Thymus (tissue), 11 donors: ENCODE measurements at regions not wholly inside any gene's neighbourhood (a gene's known extent, or its start where the extent isn't known, plus 50 kb on each side); places are given as distances from the start of the nearest gene placed in this dataset.
"Not testable (repeated sequence)": the region's sequence is repeated elsewhere in the genome, so short reads cannot be mapped to it uniquely, and the experiment has no call there.

Experiments
- DNase-seq, 9 donors: peaks; one replicate each; pipeline ENCODE4 v3.0.0-alpha.2; 2013; ENCODE audit warnings: low spot score in 9 of 9, low read depth in 6 of 9, missing footprints in 1 of 9
- H3K27ac ChIP-seq, 2 donors: one replicate each; pipeline ENCODE4 v1.5.1; 2013; ENCODE audit warnings: control low read depth in 1 of 2, low read depth in 1 of 2, low read length in 1 of 2, mild to moderate bottlenecking in 1 of 2, moderate library complexity in 1 of 2
- H3K27me3 ChIP-seq, 2 donors: one replicate each; pipeline ENCODE4 v1.5.1; 2013; ENCODE audit warnings: low read length in 1 of 2; ENCODE audit not compliant: control insufficient read depth in 2 of 2, insufficient read depth in 1 of 2
- H3K36me3 ChIP-seq, 2 donors: one replicate each; pipeline ENCODE4 v1.5.1; 2013; ENCODE audit warnings: low read length in 1 of 2, mild to moderate bottlenecking in 1 of 2, moderate library complexity in 1 of 2; ENCODE audit not compliant: control insufficient read depth in 2 of 2, insufficient read depth in 2 of 2
- H3K4me1 ChIP-seq, 2 donors: one replicate each; pipeline ENCODE4 v1.5.1; 2013; ENCODE audit warnings: low read length in 2 of 2; ENCODE audit not compliant: control insufficient read depth in 2 of 2, insufficient read depth in 2 of 2
- H3K4me3 ChIP-seq, 2 donors: one replicate each; pipeline ENCODE4 v1.5.1; 2013; ENCODE audit warnings: low read length in 2 of 2, control low read depth in 1 of 2, mild to moderate bottlenecking in 1 of 2
- H3K9me3 ChIP-seq, 2 donors: one replicate each; pipeline ENCODE4 v1.5.1; 2013; ENCODE audit warnings: low read length in 1 of 2, mild to moderate bottlenecking in 1 of 2; ENCODE audit not compliant: control insufficient read depth in 2 of 2, insufficient read depth in 1 of 2
- WGBS: extraction: QIAGEN DNeasy Blood & Tissue Kit; methylation state at CpG from one replicate; pipeline ENCODE4 v1.1.7; 2013; 5-methylcytosine and 5-hydroxymethylcytosine counted together
- donor health status: healthy.

DNA sequence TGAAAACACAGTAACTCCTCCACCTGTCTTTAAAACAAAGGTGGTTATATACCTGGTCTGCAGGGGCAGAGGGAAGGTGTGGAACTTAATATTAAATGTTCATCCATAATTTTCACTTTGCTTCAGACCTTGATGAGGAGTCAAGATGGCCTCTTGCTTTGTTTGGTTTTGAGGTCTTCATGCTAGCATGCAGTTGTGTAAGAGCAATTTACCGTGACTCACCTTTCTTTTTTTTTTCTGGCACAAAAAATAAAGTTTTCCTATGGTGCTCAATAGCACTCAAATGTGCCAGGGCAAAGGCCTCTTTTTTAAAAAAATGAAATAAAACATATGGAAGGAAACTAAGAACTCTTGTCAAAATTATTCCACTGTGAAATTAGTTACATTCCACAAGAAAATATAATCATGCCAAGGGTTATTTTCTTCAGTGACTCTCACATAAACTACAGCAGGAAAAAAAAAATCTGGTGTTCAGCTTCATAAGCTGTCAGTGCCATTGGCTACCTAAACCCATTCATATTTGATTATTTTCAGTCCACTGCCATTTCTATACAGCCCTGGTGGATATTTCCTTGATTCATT, 128.2 kb downstream of the SLC7A11 start:
- 96% methylated on average over 1 of the region's 1 CpG for WGBS
- DNase-seq, result no peak

DNA sequence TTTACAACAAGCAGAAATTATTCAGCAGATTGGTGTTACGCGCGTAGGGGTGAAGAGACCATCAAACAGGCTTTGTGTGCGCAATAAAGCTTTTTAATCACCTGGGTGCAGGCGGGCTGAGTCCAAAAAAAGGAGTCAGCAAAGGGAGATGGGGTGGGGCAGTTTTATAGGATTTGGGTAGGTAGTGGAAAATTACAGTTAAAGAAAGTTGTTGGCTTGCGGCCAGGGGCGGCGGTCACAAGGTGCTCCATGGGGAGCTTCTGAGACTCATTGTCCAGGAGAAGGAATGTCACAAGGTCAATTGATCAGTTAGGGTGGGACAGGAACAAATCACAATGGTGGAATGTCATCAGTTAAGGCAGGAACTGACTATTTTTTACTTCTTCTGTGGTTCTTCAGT, 129.3 kb downstream of the SLC7A11 start:
- not testable (repeated sequence) for H3K36me3 ChIP-seq, H3K4me1 ChIP-seq, H3K4me3 ChIP-seq, H3K27ac ChIP-seq, H3K9me3 ChIP-seq, DNase-seq, H3K27me3 ChIP-seq
- WGBS, result 98% methylated on average over 8 of the region's 8 CpGs

More for the DNA sequence above, 128.2 kb downstream of the SLC7A11 start:
- Histone ChIP-seq H3K36me3 (no peaks in the 10 kb centered on the region), H3K4me3 (no peak overlapping the region), H3K27me3 (no peaks in the 10 kb centered on the region), H3K9me3 (no peaks in the 10 kb centered on the region), H3K27ac (no peak overlapping the region), H3K4me1 (no peaks in the 10 kb centered on the region)

DNA sequence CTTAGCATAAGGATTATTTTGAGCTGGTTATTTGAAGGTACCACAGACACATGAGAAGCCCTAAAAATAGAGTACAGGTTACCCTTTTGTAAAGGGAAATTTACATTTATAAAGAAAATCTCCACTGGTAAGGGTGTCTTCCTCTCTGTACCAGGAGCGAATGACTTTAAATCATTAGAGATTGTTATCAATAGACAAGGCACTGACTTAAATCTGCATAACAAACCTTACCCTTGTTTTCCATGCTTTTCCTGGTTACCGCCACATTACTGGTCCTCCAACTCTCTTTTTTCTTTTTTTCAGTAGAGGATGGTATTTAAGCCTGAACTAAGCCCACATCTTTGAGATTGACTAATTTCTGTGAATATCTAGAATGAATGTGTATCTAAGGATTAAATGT, 129.8 kb downstream of the SLC7A11 start:
- no peaks in the 10 kb centered on the region for H3K27me3 ChIP-seq
- no peak overlapping the region for H3K4me3 ChIP-seq
- no peak overlapping the region for H3K27ac ChIP-seq

DNA sequence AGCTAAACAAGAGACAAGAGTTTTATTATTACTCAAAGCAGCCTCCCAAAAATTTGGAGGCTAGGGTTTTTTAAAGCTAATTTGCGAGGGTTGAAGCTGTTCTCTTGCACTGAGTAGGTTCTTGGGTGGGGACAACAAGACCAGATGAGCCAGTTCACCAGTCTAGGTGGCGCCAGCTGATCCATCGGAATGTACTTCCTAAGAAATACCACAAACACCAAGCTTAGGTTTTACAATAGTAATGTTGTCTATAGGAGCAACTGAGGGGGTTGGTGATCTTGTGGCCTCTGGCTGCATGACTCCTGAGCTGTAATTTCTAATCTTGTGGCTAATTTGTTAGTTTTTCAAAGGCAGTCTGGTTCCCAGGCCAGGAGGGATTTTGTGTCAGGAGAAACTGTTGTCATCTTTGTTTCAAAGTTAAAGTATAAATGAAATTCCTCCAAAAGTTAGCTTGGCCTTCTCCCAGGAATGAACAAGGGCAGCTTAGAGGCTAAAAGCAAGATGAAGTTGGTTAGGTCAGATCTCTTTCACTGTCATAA, 130.6 kb downstream of the SLC7A11 start:
- WGBS, result 95% methylated on average over 3 of the region's 3 CpGs
- no peaks in the 10 kb centered on the region for H3K27me3 ChIP-seq

More for the DNA sequence above, 129.8 kb downstream of the SLC7A11 start:
- no peak for DNase-seq
- 94% methylated on average over 2 of the region's 2 CpGs for WGBS
- no peaks in the 10 kb centered on the region for H3K4me1 ChIP-seq
- no peaks in the 10 kb centered on the region for H3K9me3 ChIP-seq
- no peaks in the 10 kb centered on the region for H3K36me3 ChIP-seq

DNA sequence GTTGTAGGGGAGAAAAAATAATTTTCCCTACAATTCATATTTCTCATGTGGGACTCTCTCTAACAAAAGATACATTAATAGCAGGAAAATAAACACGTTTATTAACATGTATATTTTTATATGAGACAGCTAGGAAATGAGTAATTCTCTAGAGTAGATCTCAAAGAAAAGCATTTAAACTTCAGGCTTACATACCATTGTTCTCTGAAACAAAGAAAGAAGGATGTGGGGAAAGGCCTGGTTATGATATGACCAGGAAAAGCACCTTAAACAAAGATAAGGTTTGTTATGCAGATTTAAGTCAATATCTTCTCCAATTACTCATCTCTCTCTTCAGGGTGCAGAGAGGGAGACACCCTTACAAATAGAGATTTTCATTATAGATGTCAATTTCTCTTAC, 131.3 kb downstream of the SLC7A11 start:
- Histone ChIP-seq H3K9me3 (no peaks in the 10 kb centered on the region), H3K4me1 (no peaks in the 10 kb centered on the region), H3K36me3 (no peaks in the 10 kb centered on the region), H3K27ac (no peak overlapping the region), H3K27me3 (no peaks in the 10 kb centered on the region), H3K4me3 (no peak overlapping the region)
- WGBS, result 59% methylated on average over 1 of the region's 1 CpG
- no peak for DNase-seq

More for the DNA sequence above, 130.6 kb downstream of the SLC7A11 start:
- Histone ChIP-seq H3K4me3 (no peak overlapping the region), H3K9me3 (no peaks in the 10 kb centered on the region), H3K36me3 (no peaks in the 10 kb centered on the region), H3K27ac (no peak overlapping the region), H3K4me1 (no peaks in the 10 kb centered on the region)
- DNase-seq, result no peak

DNA sequence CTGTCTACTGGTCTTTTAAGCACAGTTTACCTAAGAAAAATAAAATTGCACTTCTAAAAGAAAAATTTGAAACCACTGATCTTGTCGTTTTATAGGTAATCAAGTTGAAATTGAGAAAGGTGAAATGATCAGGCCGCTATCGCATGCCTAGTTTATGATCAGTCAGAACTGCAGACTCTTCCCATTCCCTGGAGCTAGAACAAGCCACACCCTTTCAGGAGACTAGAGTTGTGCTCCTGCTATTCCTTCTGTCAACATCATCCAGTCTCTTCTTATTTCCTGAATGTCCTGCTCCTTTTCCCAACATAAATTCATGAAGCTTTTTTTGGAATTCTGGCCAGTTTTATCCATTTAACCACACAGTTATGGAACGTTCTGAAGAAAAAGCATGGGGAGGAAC, 135.1 kb downstream of the SLC7A11 start:
- DNase-seq, result no peak
- H3K4me1 ChIP-seq, result no peaks in the 10 kb centered on the region
- H3K9me3 ChIP-seq, result no peaks in the 10 kb centered on the region
- no peak overlapping the region for H3K4me3 ChIP-seq
- H3K36me3 ChIP-seq, result no peaks in the 10 kb centered on the region
- no peaks in the 10 kb centered on the region for H3K27me3 ChIP-seq
- WGBS, result 95% methylated on average over 4 of the region's 4 CpGs
- H3K27ac ChIP-seq, result no peak overlapping the region

DNA sequence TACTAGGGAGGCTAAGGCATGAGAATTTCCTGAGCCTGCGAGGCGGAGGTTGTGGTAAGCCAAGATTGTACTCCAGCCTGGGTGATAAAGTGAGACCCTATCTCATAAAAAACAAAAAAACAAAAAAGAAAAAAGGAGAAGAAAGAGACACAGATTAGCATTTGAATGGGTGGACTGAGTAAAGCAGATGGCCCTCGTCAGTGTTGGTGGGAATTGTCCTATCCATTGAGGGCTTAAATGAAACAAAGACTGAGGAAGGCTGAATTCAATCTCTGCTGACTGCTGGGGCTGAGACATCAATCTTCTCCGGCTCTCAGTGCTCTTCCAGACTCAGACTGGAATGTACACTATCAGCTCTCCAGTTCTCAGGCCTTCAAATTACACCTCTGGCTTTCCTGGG, 136.8 kb downstream of the SLC7A11 start:
- DNase-seq, result no peak
- H3K27ac ChIP-seq, result no peak overlapping the region
- H3K9me3 ChIP-seq, result no peaks in the 10 kb centered on the region
- WGBS, result 95% methylated on average over 4 of the region's 4 CpGs
- H3K36me3 ChIP-seq, result no peaks in the 10 kb centered on the region
- H3K4me1 ChIP-seq, result no peaks in the 10 kb centered on the region
- no peaks in the 10 kb centered on the region for H3K27me3 ChIP-seq
- H3K4me3 ChIP-seq, result no peak overlapping the region

DNA sequence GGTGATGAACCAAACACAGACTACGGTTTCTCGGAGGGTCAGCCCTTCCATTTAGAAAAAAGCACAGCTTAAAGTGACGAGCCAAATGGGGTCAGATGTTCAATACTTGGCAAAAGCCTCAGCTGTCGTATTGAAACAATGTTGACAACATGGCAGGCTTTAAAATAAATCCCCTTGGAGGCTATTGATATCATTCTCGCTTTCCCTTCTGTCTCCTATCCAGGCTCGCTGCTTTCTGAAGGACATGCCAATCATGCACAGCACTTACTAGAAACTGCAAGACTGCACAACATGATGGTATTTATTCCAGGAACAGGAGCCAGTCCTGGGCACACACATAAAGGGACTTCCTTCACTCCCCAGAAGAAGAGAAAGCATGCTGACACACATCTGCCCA, 137.9 kb downstream of the SLC7A11 start:
- H3K4me3 ChIP-seq, result no peak overlapping the region
- H3K4me1 ChIP-seq, result no peaks in the 10 kb centered on the region
- no peaks in the 10 kb centered on the region for H3K36me3 ChIP-seq
- no peak for DNase-seq
- H3K27ac ChIP-seq, result no peak overlapping the region
- 91% methylated on average over 6 of the region's 6 CpGs for WGBS
- H3K27me3 ChIP-seq, result no peaks in the 10 kb centered on the region
- H3K9me3 ChIP-seq, result no peaks in the 10 kb centered on the region

DNA sequence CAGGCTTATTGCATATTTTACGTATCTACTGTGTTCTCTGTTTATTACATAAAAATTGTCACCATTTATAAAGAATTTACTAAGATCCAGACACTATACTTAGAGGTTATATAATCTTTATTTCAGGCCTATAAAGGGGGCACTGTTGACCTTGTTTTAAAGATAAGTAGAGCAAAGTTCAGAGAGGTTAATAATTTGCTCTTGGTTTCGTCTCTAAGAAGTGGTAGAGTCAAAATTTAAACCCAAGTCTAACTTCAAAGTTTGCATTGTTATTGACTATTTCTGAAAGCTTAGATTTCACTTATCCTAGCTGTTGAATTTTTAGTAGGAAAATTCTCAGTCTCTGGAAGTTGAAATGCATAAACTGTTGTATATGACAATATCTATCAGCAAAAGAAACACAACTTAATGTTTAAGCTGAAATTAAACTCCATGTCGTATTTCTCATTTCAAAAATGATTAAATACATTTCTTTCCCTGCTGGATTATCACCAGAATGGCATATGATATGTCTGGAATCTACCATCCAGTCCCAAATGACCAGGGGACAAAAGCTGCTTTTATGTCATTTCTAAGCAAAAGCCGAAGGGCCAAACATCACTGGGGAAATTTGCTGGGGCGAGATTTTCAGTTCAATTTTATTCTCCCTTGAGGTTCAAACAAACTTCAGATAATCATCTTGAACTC, 138.4 kb downstream of the SLC7A11 start:
- Histone ChIP-seq H3K27me3 (no peaks in the 10 kb centered on the region), H3K4me1 (no peaks in the 10 kb centered on the region), H3K27ac (no peak overlapping the region), H3K4me3 (no peak overlapping the region), H3K36me3 (no peaks in the 10 kb centered on the region), H3K9me3 (no peaks in the 10 kb centered on the region)
- DNase-seq, result no peak
- WGBS, result 91% methylated on average over 5 of the region's 5 CpGs
